Adipocyte (in vitro differentiated cells): ENCODE measurements at regions not wholly inside any gene's neighbourhood (a gene's known extent, or its start where the extent isn't known, plus 50 kb on each side); places are given as distances from the start of the nearest gene placed in this dataset.

Experiments used
- DNase-seq: peaks from one replicate; pipeline ENCODE4 v3.0.0-alpha.2; 2015; ENCODE audit warnings: low read depth
- H3K27me3 ChIP-seq: replicated peaks from 2 replicates; pipeline ENCODE4 v1.7.0; 2013; ENCODE audit warnings: mild to moderate bottlenecking, low read length, moderate library complexity; ENCODE audit not compliant: control insufficient read depth, insufficient read depth
- H3K36me3 ChIP-seq: 2 replicates; pipeline ENCODE4 v1.7.0; 2013; ENCODE audit warnings: low read length, mild to moderate bottlenecking, moderate library complexity; ENCODE audit not compliant: control insufficient read depth, insufficient read depth, severe bottlenecking
- H3K4me1 ChIP-seq: 2 replicates; pipeline ENCODE4 v1.7.0; 2013; ENCODE audit warnings: mild to moderate bottlenecking, low read length, moderate library complexity; ENCODE audit not compliant: control insufficient read depth, insufficient read depth
- H3K4me3 ChIP-seq: 2 replicates; pipeline ENCODE4 v1.7.0; 2013; ENCODE audit warnings: mild to moderate bottlenecking, low read length, moderate library complexity
- H3K9ac ChIP-seq: 2 replicates; pipeline ENCODE4 v1.7.0; 2013; ENCODE audit warnings: mild to moderate bottlenecking, low read length, moderate library complexity
- H3K9me3 ChIP-seq: 2 replicates; pipeline ENCODE4 v1.7.0; 2013; ENCODE audit warnings: mild to moderate bottlenecking, low read length, moderate library complexity; ENCODE audit not compliant: control insufficient read depth

DNA sequence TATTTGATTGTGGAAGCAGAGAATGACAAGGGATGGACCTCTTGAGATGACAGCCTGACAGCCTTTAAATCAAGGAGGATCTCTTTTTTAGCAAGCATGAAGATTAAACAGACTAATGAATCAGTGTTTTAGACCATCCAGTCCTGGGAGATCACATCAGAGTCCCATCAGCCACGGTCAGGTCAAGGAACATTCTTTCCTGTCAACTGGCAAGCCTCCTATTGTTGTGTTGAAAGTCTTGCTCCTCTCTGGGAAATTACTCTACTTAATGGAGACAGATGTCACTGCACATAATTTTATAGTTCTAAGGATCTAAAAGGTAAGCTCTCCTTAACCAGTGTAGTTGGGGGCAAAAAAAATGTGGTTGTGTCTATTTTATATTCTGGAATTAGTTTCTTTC is 469.0 kb downstream of the TMEM182 start:
- no peaks in the 10 kb centered on the region for H3K4me1 ChIP-seq
- H3K4me3 ChIP-seq: no peak overlapping the region
- DNase-seq: no peak
- H3K9me3 ChIP-seq: peaks cover 3% of the 10 kb centered on the region
- H3K27me3 ChIP-seq: no peaks in the 10 kb centered on the region
- H3K36me3 ChIP-seq: no peaks in the 10 kb centered on the region
- H3K9ac ChIP-seq: no peak overlapping the region

DNA sequence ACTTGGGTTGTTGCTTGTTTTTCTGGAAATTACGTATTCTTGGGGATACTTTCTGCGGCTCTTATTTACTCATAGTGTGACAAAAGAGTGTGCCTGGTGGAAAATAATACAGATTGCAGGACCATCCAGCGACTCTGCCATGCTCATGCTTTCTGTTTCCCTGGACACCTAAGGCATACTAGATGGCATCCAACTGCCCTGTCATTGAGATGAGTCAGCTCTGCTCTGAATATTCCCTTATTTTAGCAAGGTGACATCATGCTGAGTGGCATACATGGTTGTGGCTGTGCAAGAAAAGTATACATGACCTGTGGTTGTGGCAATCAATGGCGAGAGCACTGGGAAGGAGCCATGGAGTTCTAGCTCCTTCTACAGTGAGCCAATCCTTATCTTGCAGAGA is 471.0 kb downstream of the TMEM182 start:
- H3K27me3 ChIP-seq: no peaks in the 10 kb centered on the region
- no peak for DNase-seq
- no peaks in the 10 kb centered on the region for H3K36me3 ChIP-seq
- H3K9ac ChIP-seq: no peak overlapping the region
- H3K9me3 ChIP-seq: peaks cover 3% of the 10 kb centered on the region
- H3K4me3 ChIP-seq: no peak overlapping the region
- H3K4me1 ChIP-seq: no peaks in the 10 kb centered on the region

DNA sequence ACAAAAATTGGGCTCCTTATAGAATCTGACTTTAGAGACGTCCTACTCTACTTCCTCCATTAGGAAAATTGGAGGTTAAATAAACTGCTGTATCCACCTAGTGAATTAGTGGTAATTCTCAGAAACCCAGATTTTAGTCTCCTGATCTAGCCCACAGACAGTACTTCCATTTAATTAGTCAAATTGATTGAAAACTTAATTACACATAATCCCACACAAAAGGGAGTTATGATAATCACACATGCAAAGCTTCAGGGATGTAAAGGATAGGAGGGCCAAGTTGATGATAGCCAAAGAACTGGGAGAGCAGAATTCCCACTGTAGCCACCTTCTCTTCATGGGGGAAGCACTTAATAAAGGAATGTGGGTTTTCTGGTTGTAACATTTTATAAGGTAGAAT is 471.9 kb downstream of the TMEM182 start:
- H3K27me3 ChIP-seq: no peaks in the 10 kb centered on the region
- no peak for DNase-seq
- no peaks in the 10 kb centered on the region for H3K36me3 ChIP-seq
- H3K4me3 ChIP-seq: no peak overlapping the region
- no peak overlapping the region for H3K9ac ChIP-seq
- no peaks in the 10 kb centered on the region for H3K4me1 ChIP-seq
- H3K9me3 ChIP-seq: peaks cover 3% of the 10 kb centered on the region

DNA sequence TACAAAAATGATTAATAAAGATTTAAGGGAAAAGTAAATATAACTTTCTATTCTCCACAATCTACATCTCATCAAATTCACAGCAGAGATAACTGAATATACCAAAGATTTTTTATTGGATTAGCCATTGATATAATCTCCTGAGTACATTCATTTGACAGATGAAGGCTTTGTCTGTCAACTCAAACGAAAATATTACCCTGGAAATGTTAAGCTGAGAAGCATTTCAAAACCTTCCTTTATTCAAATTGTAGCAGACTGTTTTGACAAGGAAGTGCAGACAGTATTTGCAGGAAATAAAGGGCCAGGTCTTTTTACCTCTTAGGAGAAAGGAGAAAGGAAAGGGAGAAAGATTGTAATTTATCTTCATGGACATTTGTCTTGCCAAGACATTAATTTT is 473.5 kb downstream of the TMEM182 start:
- Histone ChIP-seq H3K9ac (no peak overlapping the region), H3K27me3 (no peaks in the 10 kb centered on the region), H3K36me3 (no peaks in the 10 kb centered on the region), H3K9me3 (peaks cover 3% of the 10 kb centered on the region), H3K4me3 (no peak overlapping the region), H3K4me1 (no peaks in the 10 kb centered on the region)
- DNase-seq: no peak

DNA sequence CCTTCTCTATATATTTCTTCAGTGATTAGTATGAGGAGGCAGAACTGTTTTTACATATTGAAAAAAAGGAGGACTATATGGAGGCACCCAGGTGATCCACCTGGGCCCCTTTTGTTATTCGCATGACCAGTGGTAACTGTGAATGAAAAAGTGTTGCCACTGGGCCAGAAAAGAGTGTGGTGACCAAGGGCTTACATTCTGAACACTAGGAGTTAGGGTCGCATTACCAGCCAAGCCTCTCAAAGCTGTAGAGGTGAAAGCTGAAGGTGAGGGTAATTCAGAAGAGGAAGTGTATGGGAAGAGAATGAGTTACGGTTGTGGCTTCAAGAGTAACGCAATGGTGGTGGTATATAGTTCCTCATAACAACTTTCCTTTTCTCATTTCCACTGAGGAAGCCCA is 487.6 kb downstream of the TMEM182 start:
- no peaks in the 10 kb centered on the region for H3K36me3 ChIP-seq
- no peaks in the 10 kb centered on the region for H3K27me3 ChIP-seq
- H3K9me3 ChIP-seq: peaks cover 4% of the 10 kb centered on the region
- H3K4me3 ChIP-seq: no peak overlapping the region
- no peaks in the 10 kb centered on the region for H3K4me1 ChIP-seq
- H3K9ac ChIP-seq: no peak overlapping the region
- DNase-seq: no peak

DNA sequence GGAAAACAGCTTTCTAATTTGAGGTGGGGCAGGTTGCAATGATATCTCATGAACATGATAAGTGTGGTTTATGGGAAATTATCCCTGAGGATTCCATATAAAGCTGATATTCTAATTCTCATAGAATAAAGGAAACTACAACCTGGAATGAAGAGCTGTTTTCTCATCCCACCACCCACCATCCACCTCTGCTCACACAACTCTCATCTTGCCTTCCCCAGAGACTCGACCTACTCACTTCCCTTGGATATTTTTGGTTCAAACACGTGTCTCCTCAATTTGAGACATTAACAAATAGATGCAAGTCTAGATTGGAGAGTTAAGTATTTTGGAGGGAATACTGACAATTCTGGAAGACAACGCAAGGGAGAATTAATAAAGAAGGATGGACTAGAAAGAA is 490.9 kb downstream of the TMEM182 start:
- Histone ChIP-seq H3K27me3 (no peaks in the 10 kb centered on the region), H3K9me3 (peaks cover 4% of the 10 kb centered on the region), H3K9ac (no peak overlapping the region), H3K4me1 (no peaks in the 10 kb centered on the region), H3K4me3 (no peak overlapping the region), H3K36me3 (no peaks in the 10 kb centered on the region)
- DNase-seq: no peak

DNA sequence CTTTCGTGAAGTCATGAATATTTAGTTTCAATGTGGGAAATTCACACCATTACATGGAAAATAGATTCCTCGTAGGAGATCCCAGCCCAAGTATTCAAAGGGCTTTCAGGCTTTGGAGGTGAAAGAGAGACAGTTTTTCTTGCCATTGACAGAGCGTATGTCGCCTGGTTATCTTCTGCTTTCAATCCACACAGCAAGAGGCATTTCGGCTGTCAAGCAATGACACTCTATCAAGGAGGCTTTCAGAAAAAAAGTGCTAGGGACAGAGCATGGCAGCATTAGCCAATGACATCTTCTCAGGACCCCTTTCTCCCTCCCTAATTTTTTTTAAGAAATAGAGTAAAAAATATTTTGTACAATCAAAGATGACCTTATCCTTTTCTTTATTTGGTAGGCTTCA is 492.8 kb downstream of the TMEM182 start:
- no peak overlapping the region for H3K4me3 ChIP-seq
- H3K4me1 ChIP-seq: no peaks in the 10 kb centered on the region
- no peaks in the 10 kb centered on the region for H3K36me3 ChIP-seq
- H3K9ac ChIP-seq: no peak overlapping the region
- DNase-seq: no peak
- H3K27me3 ChIP-seq: no peaks in the 10 kb centered on the region
- H3K9me3 ChIP-seq: peaks cover 3% of the 10 kb centered on the region

DNA sequence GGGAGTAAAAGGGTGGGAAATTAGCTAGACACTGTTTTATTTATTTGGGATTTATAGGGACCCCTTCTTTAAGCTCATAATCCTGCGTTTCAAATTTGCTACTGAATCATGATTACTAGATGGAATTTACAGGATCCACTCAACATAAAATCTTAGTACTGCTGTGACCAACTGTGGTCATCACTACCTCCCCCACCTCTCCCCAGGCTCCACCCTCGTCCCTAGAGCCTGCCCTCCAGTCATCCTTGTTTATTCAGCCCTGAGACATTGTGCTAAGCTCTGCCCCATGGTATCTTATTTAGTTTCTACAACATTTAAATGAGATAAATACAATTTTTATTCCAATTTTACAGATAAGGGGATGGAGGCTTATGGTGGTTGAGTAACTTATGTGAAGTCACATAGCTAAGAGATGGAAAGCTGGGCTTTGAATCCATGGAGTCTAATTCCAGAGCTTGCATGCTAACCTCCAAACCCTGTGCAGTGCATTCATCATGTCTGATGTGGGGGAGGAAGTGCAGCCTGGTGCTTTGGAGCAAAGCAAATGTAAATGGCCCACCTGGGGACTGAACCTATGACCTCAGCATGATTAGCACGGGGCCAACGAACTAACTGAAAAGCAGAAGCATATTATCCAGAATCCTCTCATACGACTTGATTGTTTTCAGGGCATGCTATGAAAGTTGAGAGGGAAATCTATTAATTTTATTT is 502.4 kb downstream of the TMEM182 start:
- H3K4me1 ChIP-seq: no peaks in the 10 kb centered on the region
- H3K9ac ChIP-seq: no peak overlapping the region
- no peak for DNase-seq
- no peaks in the 10 kb centered on the region for H3K36me3 ChIP-seq
- no peak overlapping the region for H3K4me3 ChIP-seq
- H3K27me3 ChIP-seq: no peaks in the 10 kb centered on the region
- H3K9me3 ChIP-seq: peaks cover 4% of the 10 kb centered on the region

DNA sequence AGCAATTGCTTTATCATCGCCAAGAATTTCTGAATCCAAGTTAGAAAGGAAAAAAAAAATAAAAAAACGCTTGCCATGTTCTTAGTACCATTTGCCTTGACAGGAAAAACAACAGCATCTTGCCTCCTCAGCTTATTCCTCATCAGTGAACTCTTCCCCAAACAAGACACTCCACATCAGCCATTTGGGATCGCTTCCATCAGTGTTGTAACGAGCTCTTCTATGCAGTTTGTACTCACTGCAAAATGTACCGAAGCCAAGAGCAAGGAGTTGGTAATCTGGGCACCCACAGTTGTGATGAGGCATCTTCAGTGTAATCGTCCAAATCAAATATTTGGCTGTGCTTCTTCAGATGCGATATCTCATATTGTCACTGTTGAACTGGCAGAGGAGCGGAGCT is 503.7 kb downstream of the TMEM182 start:
- Histone ChIP-seq H3K27me3 (no peaks in the 10 kb centered on the region), H3K9me3 (peaks cover 4% of the 10 kb centered on the region)
- DNase-seq: no peak

DNA sequence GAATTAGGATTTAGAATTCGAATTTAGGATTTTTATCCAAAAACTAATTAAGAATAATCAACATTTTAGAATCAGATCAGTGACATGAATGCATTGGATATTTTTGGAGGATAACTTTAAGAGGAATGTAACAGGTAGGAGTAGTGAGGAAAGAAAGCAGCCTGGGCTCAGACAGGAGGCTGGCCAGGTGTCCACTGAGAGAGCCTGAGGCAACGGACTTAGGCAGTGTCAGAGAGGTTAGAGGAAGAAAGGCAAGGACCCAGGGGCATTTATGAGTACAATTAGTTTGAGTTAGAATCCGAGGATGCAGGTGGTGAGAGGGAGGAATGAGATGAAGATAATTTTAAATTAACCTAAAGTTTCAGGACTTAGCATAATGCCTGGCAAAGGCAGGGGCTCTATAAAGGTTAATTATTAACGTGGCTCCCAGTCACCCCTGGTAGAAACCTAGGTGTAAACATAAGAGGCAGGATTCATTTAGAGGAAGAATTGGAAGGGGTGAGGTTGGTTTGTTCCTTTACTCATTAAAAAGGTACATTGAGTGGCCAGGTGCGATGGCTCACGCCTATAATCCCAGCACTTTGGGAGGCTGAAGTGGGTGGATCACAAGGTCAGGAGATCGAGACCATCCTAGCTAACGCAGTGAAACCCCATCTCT is 507.1 kb downstream of the TMEM182 start:
- DNase-seq: no peak
- H3K27me3 ChIP-seq: no peaks in the 10 kb centered on the region
- H3K4me3 ChIP-seq: no peak overlapping the region
- peaks cover 13% of the 10 kb centered on the region for H3K9me3 ChIP-seq
- H3K36me3 ChIP-seq: no peaks in the 10 kb centered on the region
- H3K4me1 ChIP-seq: no peaks in the 10 kb centered on the region
- H3K9ac ChIP-seq: no peak overlapping the region

More for the DNA sequence above, 503.7 kb downstream of the TMEM182 start:
- Histone ChIP-seq H3K4me1 (no peaks in the 10 kb centered on the region), H3K4me3 (no peak overlapping the region), H3K36me3 (no peaks in the 10 kb centered on the region), H3K9ac (no peak overlapping the region)

DNA sequence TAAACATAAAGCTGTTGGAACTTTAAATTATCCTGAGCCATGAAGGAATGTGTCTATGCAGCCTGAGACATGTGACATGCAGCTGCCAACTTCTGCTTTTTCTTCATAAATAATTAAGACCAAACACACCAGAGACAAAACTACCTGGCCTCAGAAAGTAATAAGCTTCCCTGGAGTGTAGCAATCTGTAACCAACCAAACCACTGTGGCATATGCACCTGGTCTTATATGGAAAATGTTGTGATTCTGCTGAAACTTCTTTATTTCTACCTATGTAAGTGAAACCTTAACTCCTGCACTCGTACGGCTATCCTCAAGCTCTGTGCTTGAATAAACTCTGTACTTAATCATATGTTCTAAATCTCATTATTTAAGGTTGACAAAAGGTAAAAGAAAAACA is 515.0 kb downstream of the TMEM182 start:
- H3K27me3 ChIP-seq: no peaks in the 10 kb centered on the region
- no peak overlapping the region for H3K9ac ChIP-seq
- H3K4me3 ChIP-seq: no peak overlapping the region
- DNase-seq: no peak
- peaks cover 10% of the 10 kb centered on the region for H3K9me3 ChIP-seq
- H3K4me1 ChIP-seq: no peaks in the 10 kb centered on the region
- no peaks in the 10 kb centered on the region for H3K36me3 ChIP-seq

DNA sequence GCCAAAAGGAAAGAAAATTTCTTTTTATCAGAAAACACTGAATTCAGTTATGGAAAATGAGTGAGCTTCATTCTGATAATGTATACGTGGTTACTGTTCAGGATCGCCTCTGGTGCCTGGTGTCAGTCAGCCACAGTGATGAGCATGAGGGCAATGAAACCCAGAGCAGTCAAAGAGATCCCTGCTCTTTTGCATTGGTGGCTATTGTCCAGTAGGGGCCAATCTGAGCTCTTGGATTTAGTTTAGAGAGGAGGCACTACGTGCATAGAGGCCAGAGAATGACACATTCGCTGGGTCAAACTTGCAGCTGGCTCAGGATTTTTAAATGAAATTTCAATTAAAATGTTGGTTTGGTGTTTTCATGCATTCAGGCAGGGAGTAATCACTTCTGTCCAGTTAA is 522.9 kb downstream of the TMEM182 start:
- no peaks in the 10 kb centered on the region for H3K36me3 ChIP-seq
- no peak for DNase-seq
- H3K4me1 ChIP-seq: no peaks in the 10 kb centered on the region
- H3K9me3 ChIP-seq: no peaks in the 10 kb centered on the region
- H3K9ac ChIP-seq: no peak overlapping the region
- no peaks in the 10 kb centered on the region for H3K27me3 ChIP-seq
- H3K4me3 ChIP-seq: no peak overlapping the region
